Endothelial cell of umbilical vein (primary cell): ENCODE measurements at regions not wholly inside any gene's neighbourhood (a gene's known extent, or its start where the extent isn't known, plus 50 kb on each side); places are given as distances from the start of the nearest gene placed in this dataset.
"Not testable (repeated sequence)": the region's sequence is repeated elsewhere in the genome, so short reads cannot be mapped to it uniquely, and the experiment has no call there.

Source experiments
- BruUV-seq: library from RNA; stranded (reverse); fragments of 400-500 nt; replicated peaks from 2 replicates; lab custom pipeline; 2021; lab: Mats Ljungman, UMichigan
- CTCF ChIA-PET: fragments of 300-600, 350-600 bp; sonication (Branson Sonifier 250); formaldehyde crosslinking; loops from one replicate; lab custom pipeline; 2021; ENCODE audit warnings: antibody characterized with exemption, inconsistent platforms; lab: Charles Lee
- POLR2A ChIA-PET: fragments of 300-600, 350-600 bp; sonication (Branson Sonifier 250); formaldehyde crosslinking; loops from one replicate; lab custom pipeline; 2021; ENCODE audit warnings: antibody characterized with exemption, inconsistent platforms; lab: Charles Lee
- DNase-seq: peaks from one replicate; pipeline ENCODE4 v3.0.0-alpha.2; 2011; ENCODE audit warnings: low read depth, low spot score
- FAIRE-seq: peaks from 2 replicates; lab custom pipeline; 2011; peaks lifted over from hg19 to GRCh38; lab: Jason Lieb, UNC
- H2AFZ ChIP-seq: 2 replicates; pipeline ENCODE4 v1.6.0; 2012; ENCODE audit warnings: low read depth, low read length, control low read depth, inconsistent platforms
- H3K27ac ChIP-seq: 2 replicates; pipeline ENCODE4 v1.5.1; 2011; ENCODE audit warnings: low read depth, mild to moderate bottlenecking, control low read depth, low read length, moderate library complexity; ENCODE audit not compliant: insufficient read depth
- H3K27me3 ChIP-seq, 2 experiments: 2 replicates each; pipeline versions ENCODE4 v1.6.0 to v1.6.1; 2011; ENCODE audit warnings: low read length in 2 of 2, mixed read lengths in 1 of 2; ENCODE audit not compliant: control insufficient read depth in 2 of 2, insufficient read depth in 2 of 2
- H3K36me3 ChIP-seq, 2 experiments: 2 replicates in 1 of 2; 3 replicates in 1 of 2; pipeline ENCODE4 v1.5.1; 2011; ENCODE audit warnings: low read length in 2 of 2, mild to moderate bottlenecking in 1 of 2, moderate library complexity in 1 of 2; ENCODE audit not compliant: control insufficient read depth in 2 of 2, insufficient read depth in 2 of 2; ENCODE audit errors: extremely low read depth in 1 of 2
- H3K4me1 ChIP-seq: 3 replicates; pipeline ENCODE4 v1.5.1; 2011; ENCODE audit warnings: mild to moderate bottlenecking, low read length; ENCODE audit not compliant: control insufficient read depth, insufficient read depth; ENCODE audit errors: extremely low read depth
- H3K4me2 ChIP-seq: 2 replicates; pipeline ENCODE4 v1.6.1; 2011; ENCODE audit warnings: low read length, control low read depth, mixed read lengths; ENCODE audit not compliant: insufficient read depth
- H3K4me3 ChIP-seq, 3 experiments: fragments of 200-600 bp in 1 of 3; sonication (generic), shearing (Covaris generic) in 1 of 3; replicated peaks in 1 of 3; 2 replicates each; pipeline ENCODE4 v1.5.1; 2011 to 2016; ENCODE audit warnings: control low read depth in 3 of 3, low read length in 3 of 3, mild to moderate bottlenecking in 2 of 3, inconsistent platforms in 1 of 3, low read depth in 1 of 3, moderate library complexity in 1 of 3; ENCODE audit not compliant: insufficient read depth in 1 of 3
- H3K79me2 ChIP-seq: 2 replicates; pipeline ENCODE4 v1.6.0; 2012; ENCODE audit warnings: low read length, inconsistent platforms; ENCODE audit not compliant: control insufficient read depth, insufficient read depth
- H3K9ac ChIP-seq: replicated peaks from 2 replicates; pipeline ENCODE3; 2011; ENCODE audit warnings: low read length, control low read depth; ENCODE audit not compliant: insufficient read depth; ENCODE audit errors: extremely low read depth
- H3K9me1 ChIP-seq: replicated peaks from 3 replicates; pipeline ENCODE4 v1.6.0; 2011; ENCODE audit warnings: mild to moderate bottlenecking, low read length; ENCODE audit not compliant: control insufficient read depth, insufficient read depth; ENCODE audit errors: extremely low read depth
- H3K9me3 ChIP-seq: replicated peaks from 2 replicates; pipeline ENCODE4 v1.5.1; 2012; ENCODE audit warnings: low read length, inconsistent platforms; ENCODE audit not compliant: control insufficient read depth, insufficient read depth
- H4K20me1 ChIP-seq: replicated peaks from 2 replicates; pipeline ENCODE3; 2011; ENCODE audit warnings: mild to moderate bottlenecking, low read length; ENCODE audit not compliant: control insufficient read depth, insufficient read depth; ENCODE audit errors: extremely low read depth
- dilution Hi-C: fragments of 300-500 bp; cut with MboI; formaldehyde crosslinking; loops from one replicate; pipeline ENCODE4 v1.15.0; 2019; ENCODE audit warnings: low sequenced_read_pairs; ENCODE audit not compliant: extremely low pct_ligation_motif_present
- intact Hi-C: fragments of 100-400 bp; cut with micrococcal nuclease; formaldehyde crosslinking; loops from one replicate; pipeline ENCODE4 v1.10.0; 2022

- H2AFZ ChIP-seq, H3K36me3 ChIP-seq, H4K20me1 ChIP-seq, H3K79me2 ChIP-seq, H3K4me2 ChIP-seq, H3K4me3 ChIP-seq, BruUV-seq, H3K27me3 ChIP-seq, CTCF ChIA-PET, H3K4me1 ChIP-seq, POLR2A ChIA-PET, DNase-seq, H3K9ac ChIP-seq, H3K27ac ChIP-seq, FAIRE-seq, H3K9me1 ChIP-seq, dilution Hi-C loops, intact Hi-C loops: not testable (repeated sequence)
- H3K9me3 ChIP-seq = peaks cover 35% of the 10 kb centered on the region
Measured at GRCh38 chr21:10343146-10343935, 178.0 kb upstream of the TPTE start.

- DNase-seq, dilution Hi-C loops, H3K27ac ChIP-seq, H3K4me3 ChIP-seq, H3K9me1 ChIP-seq, H3K79me2 ChIP-seq, BruUV-seq, H3K36me3 ChIP-seq, H2AFZ ChIP-seq, FAIRE-seq, H3K4me2 ChIP-seq, H3K27me3 ChIP-seq, intact Hi-C loops, H3K9ac ChIP-seq, H4K20me1 ChIP-seq, CTCF ChIA-PET, H3K4me1 ChIP-seq, POLR2A ChIA-PET: not testable (repeated sequence)
- peaks cover 29% of the 10 kb centered on the region for H3K9me3 ChIP-seq
Measured at GRCh38 chr21:10344266-10344665, 177.1 kb upstream of the TPTE start.

GRCh38 chr21:10345178-10345612 is 176.2 kb upstream of the TPTE start:
- H3K4me3 ChIP-seq, H3K27me3 ChIP-seq, H3K9me1 ChIP-seq, dilution Hi-C loops, FAIRE-seq, BruUV-seq, POLR2A ChIA-PET, H4K20me1 ChIP-seq, CTCF ChIA-PET, DNase-seq, H3K4me2 ChIP-seq, H2AFZ ChIP-seq, H3K4me1 ChIP-seq, H3K9ac ChIP-seq, H3K36me3 ChIP-seq, intact Hi-C loops, H3K79me2 ChIP-seq, H3K27ac ChIP-seq: not testable (repeated sequence)
- H3K9me3 ChIP-seq = peaks cover 29% of the 10 kb centered on the region

GRCh38 chr21:10346249-10346648 is 175.1 kb upstream of the TPTE start:
- CTCF ChIA-PET, H3K36me3 ChIP-seq, H3K79me2 ChIP-seq, H3K4me3 ChIP-seq, H2AFZ ChIP-seq, dilution Hi-C loops, H3K4me2 ChIP-seq, H4K20me1 ChIP-seq, DNase-seq, FAIRE-seq, H3K27ac ChIP-seq, H3K4me1 ChIP-seq, H3K9ac ChIP-seq, H3K27me3 ChIP-seq, POLR2A ChIA-PET, H3K9me1 ChIP-seq, BruUV-seq, intact Hi-C loops: not testable (repeated sequence)
- H3K9me3 ChIP-seq = peaks cover 31% of the 10 kb centered on the region
